ENCODE measurements at regions not wholly inside any gene's neighbourhood (a gene's known extent, or its start where the extent isn't known, plus 50 kb on each side); places are given as distances from the start of the nearest gene placed in this dataset.

GRCh38 chr14:58946431-58946830, 242.0 kb upstream of the DAAM1 start:
- TF ChIP-seq RAD21 (IDR thresholded peaks at IDR 0.05 in 1 of 2, conservative IDR thresholded peaks at IDR 0.05 in 1 of 2; ENCODE audit: low read depth in 2 of 2, low read length in 2 of 2) (no peak), ATF3 (IDR thresholded peaks at IDR 0.05; ENCODE audit: insufficient read depth, low read depth, low read length) (no peak), CTCF (IDR thresholded peaks at IDR 0.05; ENCODE audit: control extremely low read depth in 1 of 3, insufficient read depth in 1 of 3, low read depth in 1 of 3, low read length in 3 of 3) (no peak), USF2 (IDR thresholded peaks at IDR 0.05; ENCODE audit: low read length) (no peak), ATF2 (IDR thresholded peaks at IDR 0.05; ENCODE audit: low read length) (no peak), GTF2F1 (IDR thresholded peaks at IDR 0.05; ENCODE audit: borderline replicate concordance, low read depth, low read length) (no peak), CHD1 (IDR thresholded peaks at IDR 0.05; ENCODE audit: low read depth, low read length) (no peak)
